ENCODE measurements at regions not wholly inside any gene's neighbourhood (a gene's known extent, or its start where the extent isn't known, plus 50 kb on each side); places are given as distances from the start of the nearest gene placed in this dataset.

DNA sequence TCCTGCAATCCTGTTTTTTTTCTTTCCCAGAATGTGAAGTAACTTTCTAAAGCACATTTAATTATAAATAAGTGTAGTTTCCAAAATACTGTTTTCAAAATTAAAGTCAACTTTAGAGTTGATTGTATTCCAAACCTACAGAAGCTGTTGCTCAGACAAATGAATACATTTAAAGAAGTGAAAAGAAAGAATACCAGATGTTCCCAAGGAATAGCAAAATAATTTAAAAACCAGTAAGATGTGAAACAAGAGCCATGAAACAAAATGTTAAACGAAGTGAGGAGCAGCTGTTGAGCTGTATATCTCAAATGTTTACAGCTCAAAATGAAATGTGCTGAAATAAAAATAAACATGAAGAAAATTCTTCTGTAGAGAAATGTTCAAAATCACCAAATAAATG lies 627.4 kb upstream of the NDST4 start:
- Histone ChIP-seq H3K4me1 (no peaks in the 10 kb centered on the region), H3K27me3 (no peaks in the 10 kb centered on the region), H3K4me3 (no peak overlapping the region), H3K36me3 (no peaks in the 10 kb centered on the region), H3K9me3 (no peaks in the 10 kb centered on the region), H3K27ac (no peak overlapping the region)
- 47% methylated on average over 1 of the region's 1 CpG for WGBS
- no peak for TF ChIP-seq EP300 (IDR thresholded peaks at IDR 0.05)
- no peak for TF ChIP-seq POLR2A (IDR thresholded peaks at IDR 0.05)
- TF ChIP-seq, protein P1, sequence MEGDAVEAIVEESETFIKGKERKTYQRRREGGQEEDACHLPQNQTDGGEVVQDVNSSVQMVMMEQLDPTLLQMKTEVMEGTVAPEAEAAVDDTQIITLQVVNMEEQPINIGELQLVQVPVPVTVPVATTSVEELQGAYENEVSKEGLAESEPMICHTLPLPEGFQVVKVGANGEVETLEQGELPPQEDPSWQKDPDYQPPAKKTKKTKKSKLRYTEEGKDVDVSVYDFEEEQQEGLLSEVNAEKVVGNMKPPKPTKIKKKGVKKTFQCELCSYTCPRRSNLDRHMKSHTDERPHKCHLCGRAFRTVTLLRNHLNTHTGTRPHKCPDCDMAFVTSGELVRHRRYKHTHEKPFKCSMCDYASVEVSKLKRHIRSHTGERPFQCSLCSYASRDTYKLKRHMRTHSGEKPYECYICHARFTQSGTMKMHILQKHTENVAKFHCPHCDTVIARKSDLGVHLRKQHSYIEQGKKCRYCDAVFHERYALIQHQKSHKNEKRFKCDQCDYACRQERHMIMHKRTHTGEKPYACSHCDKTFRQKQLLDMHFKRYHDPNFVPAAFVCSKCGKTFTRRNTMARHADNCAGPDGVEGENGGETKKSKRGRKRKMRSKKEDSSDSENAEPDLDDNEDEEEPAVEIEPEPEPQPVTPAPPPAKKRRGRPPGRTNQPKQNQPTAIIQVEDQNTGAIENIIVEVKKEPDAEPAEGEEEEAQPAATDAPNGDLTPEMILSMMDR (IDR thresholded peaks at IDR 0.05), result no peak
- no peak for TF ChIP-seq POLR2AphosphoS5 (IDR thresholded peaks at IDR 0.05)
- DNase-seq (ENCODE audit: low spot score in 2 of 2), result no peak

DNA sequence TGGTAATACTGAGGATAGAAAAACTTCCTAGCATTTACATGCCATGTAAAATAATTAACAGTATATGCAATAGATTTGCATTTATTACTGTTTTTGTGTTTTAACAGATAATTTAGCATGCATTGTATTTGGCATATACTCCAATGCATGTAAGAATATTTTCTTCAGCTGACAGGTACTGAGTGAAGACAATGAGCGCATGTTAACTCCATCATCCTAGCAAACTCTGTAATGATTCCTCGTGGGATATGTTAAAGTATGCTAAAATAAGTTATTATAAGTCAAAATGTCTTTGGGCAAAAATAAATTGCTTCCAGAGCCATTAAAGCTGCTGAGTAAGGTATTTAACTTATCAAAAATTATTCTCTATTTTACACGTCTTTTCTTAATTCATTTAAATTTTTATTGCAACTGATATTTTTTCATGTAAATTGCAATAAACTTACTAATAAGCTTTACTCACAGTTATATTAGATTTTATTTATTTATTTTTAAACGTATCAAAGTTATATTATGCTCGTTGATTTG lies 616.4 kb upstream of the NDST4 start:
- DNase-seq (ENCODE audit: low spot score in 2 of 2), result no peak
- TF ChIP-seq POLR2A (IDR thresholded peaks at IDR 0.05), result no peak
- TF ChIP-seq POLR2AphosphoS5 (IDR thresholded peaks at IDR 0.05), result no peak
- TF ChIP-seq, protein P1 (IDR thresholded peaks at IDR 0.05), result no peak
- no peak for TF ChIP-seq EP300 (IDR thresholded peaks at IDR 0.05)
- Histone ChIP-seq H3K4me1 (no peaks in the 10 kb centered on the region), H3K4me3 (no peak overlapping the region), H3K36me3 (no peaks in the 10 kb centered on the region), H3K27ac (no peak overlapping the region), H3K27me3 (no peaks in the 10 kb centered on the region), H3K9me3 (no peaks in the 10 kb centered on the region)
- 74% methylated on average over 5 of the region's 5 CpGs for WGBS

GRCh38 chr4:115723621-115724020 lies 610.2 kb upstream of the NDST4 start:
- Histone ChIP-seq H3K4me1 (no peaks in the 10 kb centered on the region), H3K4me3 (no peak overlapping the region), H3K9me3 (no peaks in the 10 kb centered on the region), H3K27me3 (no peaks in the 10 kb centered on the region), H3K27ac (no peak overlapping the region), H3K36me3 (no peaks in the 10 kb centered on the region)
- no peak for DNase-seq (ENCODE audit: low spot score in 2 of 2)
- no peak for TF ChIP-seq EP300 (IDR thresholded peaks at IDR 0.05)
- TF ChIP-seq, protein P1 (IDR thresholded peaks at IDR 0.05), result no peak
- no peak for TF ChIP-seq POLR2AphosphoS5 (IDR thresholded peaks at IDR 0.05)
- TF ChIP-seq POLR2A (IDR thresholded peaks at IDR 0.05), result no peak
- 87% methylated on average over 3 of the region's 3 CpGs for WGBS

DNA sequence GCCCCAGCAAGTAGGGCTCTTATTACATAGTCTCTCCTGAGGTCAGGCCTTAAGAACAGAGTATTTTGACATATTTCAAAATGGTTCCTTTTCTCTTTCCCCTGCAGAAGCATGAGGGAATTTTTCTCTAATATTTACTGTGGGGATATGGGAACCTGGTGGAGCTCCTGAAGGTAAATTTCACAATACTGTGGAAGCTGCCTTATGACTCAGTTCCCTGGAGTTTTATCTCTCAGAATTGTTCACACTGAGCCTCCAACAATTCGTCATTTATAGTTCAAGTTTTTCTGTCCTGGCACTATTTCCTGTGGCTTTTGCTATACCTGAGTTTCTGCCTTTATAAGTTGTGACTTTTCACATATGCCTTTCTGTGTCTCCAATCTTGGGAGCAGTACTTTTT lies 607.2 kb upstream of the NDST4 start:
- Histone ChIP-seq H3K4me1 (no peaks in the 10 kb centered on the region), H3K9me3 (no peaks in the 10 kb centered on the region), H3K4me3 (no peak overlapping the region), H3K36me3 (no peaks in the 10 kb centered on the region), H3K27me3 (no peaks in the 10 kb centered on the region), H3K27ac (no peak overlapping the region)
- 45% methylated on average over 1 of the region's 1 CpG for WGBS
- TF ChIP-seq POLR2A (IDR thresholded peaks at IDR 0.05), result no peak
- DNase-seq (ENCODE audit: low spot score in 2 of 2), result no peak

- TF ChIP-seq EP300 (IDR thresholded peaks at IDR 0.05) (no peak), POLR2A (IDR thresholded peaks at IDR 0.05) (no peak), POLR2AphosphoS5 (IDR thresholded peaks at IDR 0.05) (no peak)
- TF ChIP-seq, protein P1 (IDR thresholded peaks at IDR 0.05), result no peak
- no peak for DNase-seq (ENCODE audit: low spot score in 2 of 2)
- 35% methylated on average over 2 of the region's 2 CpGs for WGBS
- H3K36me3 ChIP-seq, result no peaks in the 10 kb centered on the region
- no peaks in the 10 kb centered on the region for H3K4me1 ChIP-seq
- no peaks in the 10 kb centered on the region for H3K27me3 ChIP-seq
- H3K9me3 ChIP-seq, result no peaks in the 10 kb centered on the region
- H3K27ac ChIP-seq, result no peak overlapping the region
- no peak overlapping the region for H3K4me3 ChIP-seq
Measured at GRCh38 chr4:115711575-115711974, 598.2 kb upstream of the NDST4 start.

DNA sequence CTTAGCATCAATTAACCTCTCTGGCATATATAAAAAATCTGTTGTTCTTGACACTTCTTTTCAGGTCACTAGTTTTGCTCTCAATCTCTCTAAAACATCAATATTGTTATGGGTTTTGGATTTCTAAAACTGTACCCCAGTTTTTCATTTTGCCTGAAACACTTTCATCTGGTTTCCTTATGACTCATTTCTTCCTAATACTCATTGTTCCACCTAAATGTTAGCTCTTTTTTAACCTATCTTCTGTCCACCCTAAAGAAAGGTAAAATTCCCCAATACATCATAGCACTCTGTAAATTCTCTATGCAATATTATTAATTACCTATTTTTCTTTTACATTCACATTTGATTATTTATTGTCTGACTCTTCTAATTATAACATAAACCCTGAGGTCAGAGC lies 575.5 kb upstream of the NDST4 start:
- no peak for TF ChIP-seq POLR2A (IDR thresholded peaks at IDR 0.05)
- TF ChIP-seq, protein P1 (IDR thresholded peaks at IDR 0.05), result no peak
- TF ChIP-seq EP300 (IDR thresholded peaks at IDR 0.05), result no peak
- no peak for DNase-seq (ENCODE audit: low spot score in 2 of 2)
- H3K27me3 ChIP-seq, result no peaks in the 10 kb centered on the region
- no peaks in the 10 kb centered on the region for H3K4me1 ChIP-seq
- H3K9me3 ChIP-seq, result no peaks in the 10 kb centered on the region
- no peak overlapping the region for H3K27ac ChIP-seq
- no peaks in the 10 kb centered on the region for H3K36me3 ChIP-seq
- H3K4me3 ChIP-seq, result no peak overlapping the region

Measured in suprapubic skin (tissue), 4 donors.